Stimulated activated CD4-positive, alpha-beta T cell treated with anti-CD3 and anti-CD28 coated beads, Interleukin-15, amount 100 ng/mL, for 48 hours (primary cell): ENCODE measurements at regions not wholly inside any gene's neighbourhood (a gene's known extent, or its start where the extent isn't known, plus 50 kb on each side); places are given as distances from the start of the nearest gene placed in this dataset.
"Not testable (repeated sequence)": the region's sequence is repeated elsewhere in the genome, so short reads cannot be mapped to it uniquely, and the experiment has no call there.

Experiments used
- DNase-seq, 2 donors: peaks; one replicate each; pipeline ENCODE4 v3.0.0-alpha.2; 2020; ENCODE audit warnings: low read depth in 2 of 2

- no peak for DNase-seq
Observed at GRCh38 chr2:122315306-122315705, 559.9 kb downstream of the TSN start.

GRCh38 chr2:122319539-122320132 lies 564.2 kb downstream of the TSN start:
- no peak for DNase-seq

- no peak for DNase-seq
Observed at GRCh38 chr2:122322815-122323214, 567.4 kb downstream of the TSN start.

GRCh38 chr2:122323927-122324326 lies 568.5 kb downstream of the TSN start:
- DNase-seq = no peak

GRCh38 chr2:122326471-122326870 lies 571.0 kb downstream of the TSN start:
- DNase-seq = no peak

- DNase-seq = no peak
Observed at GRCh38 chr2:122328816-122329215, 573.4 kb downstream of the TSN start.

GRCh38 chr2:122329278-122329677 lies 573.8 kb downstream of the TSN start:
- DNase-seq = no peak

- DNase-seq = no peak
Observed at GRCh38 chr2:122333932-122334331, 578.5 kb downstream of the TSN start.

GRCh38 chr2:122338000-122338399 lies 582.5 kb downstream of the TSN start:
- no peak for DNase-seq

- DNase-seq = no peak
Observed at GRCh38 chr2:122340246-122340645, 584.8 kb downstream of the TSN start.

- no peak for DNase-seq
Observed at GRCh38 chr2:122341007-122341406, 585.6 kb downstream of the TSN start.

GRCh38 chr2:122352151-122352550 lies 596.7 kb downstream of the TSN start:
- DNase-seq = not testable (repeated sequence)

- no peak for DNase-seq
Observed at GRCh38 chr2:122357998-122358397, 602.5 kb downstream of the TSN start.

GRCh38 chr2:122358729-122359128 lies 603.3 kb downstream of the TSN start:
- DNase-seq = no peak

- no peak for DNase-seq
Observed at GRCh38 chr2:122363885-122364284, 608.4 kb downstream of the TSN start.

- no peak for DNase-seq
Observed at GRCh38 chr2:122366427-122366826, 611.0 kb downstream of the TSN start.

GRCh38 chr2:122366969-122367645 lies 611.7 kb downstream of the TSN start:
- no peak for DNase-seq

- DNase-seq = no peak
Observed at GRCh38 chr2:122367646-122368010, 612.2 kb downstream of the TSN start.

GRCh38 chr2:122368576-122369243 lies 613.3 kb downstream of the TSN start:
- no peak for DNase-seq

- DNase-seq = no peak
Observed at GRCh38 chr2:122378521-122378920, 623.1 kb downstream of the TSN start.

GRCh38 chr2:122384768-122385333 lies 629.4 kb downstream of the TSN start:
- DNase-seq = no peak

- no peak for DNase-seq
Observed at GRCh38 chr2:122388208-122388607, 632.8 kb downstream of the TSN start.

- no peak for DNase-seq
Observed at GRCh38 chr2:122389694-122390093, 634.2 kb downstream of the TSN start.
